HepG2 (cell line): ENCODE measurements at regions not wholly inside any gene's neighbourhood (a gene's known extent, or its start where the extent isn't known, plus 50 kb on each side); places are given as distances from the start of the nearest gene placed in this dataset.

Experiments used
- ATAC-seq: fragments of 200-7000 bp; cut with Tn5 transposase; 3 replicates; pipeline ENCODE4 v1.9.1; 2020; ENCODE audit warnings: mild to moderate bottlenecking, moderate library complexity
- BruUV-seq: library from RNA; stranded (reverse); fragments of 400-500 nt; replicated peaks from 2 replicates; lab custom pipeline; 2021; lab: Mats Ljungman, UMichigan
- CTCF ChIA-PET: fragments of 300-600 bp; formaldehyde crosslinking; extraction: SDS; loops from one replicate; lab custom pipeline; 2021; ENCODE audit warnings: low total read pairs, inconsistent platforms, low intra/inter-chr PET ratio; lab: Yijun Ruan, JAX
- POLR2A ChIA-PET: fragments of 350-600 bp; sonication (Branson Sonifier 250); formaldehyde crosslinking; loops from one replicate; lab custom pipeline; 2020; ENCODE audit warnings: antibody characterized with exemption, inconsistent platforms; lab: Yijun Ruan, JAX
- DNase-seq: peaks from one replicate; pipeline ENCODE4 v3.0.0-alpha.2; 2015; ENCODE audit warnings: low spot score
- FAIRE-seq: peaks from 3 replicates; lab custom pipeline; 2011; peaks lifted over from hg19 to GRCh38; lab: Jason Lieb, UNC
- H2AFZ ChIP-seq: one replicate; pipeline ENCODE4 v1.6.1; 2011; ENCODE audit warnings: low read length, inconsistent platforms
- H3K27ac ChIP-seq: fragments of 300-600 bp; 3 replicates; pipeline ENCODE4 v1.8.0; 2011; ENCODE audit warnings: mixed run types, mild to moderate bottlenecking, mixed read lengths, low read length, inconsistent platforms; ENCODE audit not compliant: insufficient read depth; ENCODE audit errors: extremely low read length
- H3K27me3 ChIP-seq, 2 experiments: fragments of 200-600 bp in 1 of 2; 2 replicates in 1 of 2; 3 replicates in 1 of 2; pipeline versions ENCODE4 v1.6.0 to v1.8.0; 2011; ENCODE audit warnings: low read length in 2 of 2, mild to moderate bottlenecking in 2 of 2, moderate library complexity in 2 of 2, inconsistent platforms in 1 of 2; ENCODE audit not compliant: insufficient read depth in 2 of 2, control insufficient read depth in 1 of 2
- H3K36me3 ChIP-seq, 2 experiments: fragments of 200-600 bp in 1 of 2; replicated peaks in 1 of 2; 2 replicates in 1 of 2; 3 replicates in 1 of 2; pipeline versions ENCODE4 v1.5.1 to v1.8.0; 2011; ENCODE audit warnings: low read length in 2 of 2, inconsistent platforms in 1 of 2; ENCODE audit not compliant: insufficient read depth in 2 of 2, control insufficient read depth in 1 of 2
- H3K4me1 ChIP-seq: 2 replicates; pipeline ENCODE4 v1.5.1; 2012; ENCODE audit warnings: low read length, inconsistent platforms; ENCODE audit not compliant: insufficient read depth
- H3K4me2 ChIP-seq: 2 replicates; pipeline ENCODE4 v1.6.0; 2011; ENCODE audit warnings: low read depth, low read length, inconsistent platforms
- H3K4me3 ChIP-seq, 3 experiments: fragments of 200-600 bp in 1 of 3; sonication (generic), shearing (Covaris generic) in 1 of 3; replicated peaks in 1 of 3; 2 replicates each; pipeline ENCODE4 v1.5.1; 2011 to 2016; ENCODE audit warnings: low read length in 3 of 3, inconsistent platforms in 2 of 3, low read depth in 2 of 3, mild to moderate bottlenecking in 2 of 3, control low read depth in 1 of 3, mixed read lengths in 1 of 3; ENCODE audit not compliant: insufficient read depth in 1 of 3
- H3K79me2 ChIP-seq: one replicate; pipeline ENCODE4 v1.6.1; 2011; ENCODE audit warnings: low read length, inconsistent platforms; ENCODE audit not compliant: insufficient read depth
- H3K9ac ChIP-seq: 2 replicates; pipeline ENCODE4 v1.6.0; 2011; ENCODE audit warnings: mild to moderate bottlenecking, low read depth, low read length, inconsistent platforms; ENCODE audit not compliant: insufficient read depth
- H3K9me3 ChIP-seq: 2 replicates; pipeline ENCODE4 v1.5.1; 2012; ENCODE audit warnings: mild to moderate bottlenecking, low read length
- H4K20me1 ChIP-seq: 2 replicates; pipeline ENCODE4 v1.6.0; 2011; ENCODE audit warnings: inconsistent platforms, mild to moderate bottlenecking, low read length, moderate library complexity; ENCODE audit not compliant: insufficient read depth
- BRD4 ChIP-seq: sonication (generic); formaldehyde crosslinking; IDR thresholded peaks from 2 replicates; pipeline ENCODE4 v1.4.0; 2020; ENCODE audit warnings: missing genetic modification reagents
- KLF11 ChIP-seq: IDR thresholded peaks from 2 replicates; pipeline ENCODE4 v1.6.1; 2016; ENCODE audit warnings: missing compliant biosample characterization
- RARG ChIP-seq: sonication (generic); formaldehyde crosslinking; IDR thresholded peaks from 2 replicates; pipeline ENCODE4 v1.4.0; 2020; ENCODE audit warnings: low read depth, mild to moderate bottlenecking, missing genetic modification reagents
- RORA ChIP-seq: sonication (generic); formaldehyde crosslinking; IDR thresholded peaks from 2 replicates; pipeline ENCODE4 v1.5.0; 2020; ENCODE audit warnings: mild to moderate bottlenecking, missing genetic modification reagents, moderate library complexity
- SALL2 ChIP-seq: sonication (generic); formaldehyde crosslinking; IDR thresholded peaks from 2 replicates; pipeline ENCODE4 v1.8.1; 2023; ENCODE audit warnings: mild to moderate bottlenecking, missing genetic modification reagents, inconsistent platforms
- TAF1 ChIP-seq: sonication (generic); formaldehyde crosslinking; IDR thresholded peaks from 2 replicates; pipeline ENCODE4 v1.4.0; 2020; ENCODE audit warnings: missing genetic modification reagents
- ZEB1 ChIP-seq: IDR thresholded peaks from 2 replicates; pipeline ENCODE4 v1.6.1; 2012; ENCODE audit warnings: mild to moderate bottlenecking, low read depth, inconsistent platforms; ENCODE audit not compliant: insufficient replicate concordance
- ZHX2 ChIP-seq, 2 experiments: sonication (generic) in 1 of 2; formaldehyde crosslinking in 1 of 2; IDR thresholded peaks; 2 replicates each; pipeline versions ENCODE4 v1.6.1 to v1.9.0; 2014 to 2022; ENCODE audit warnings: antibody characterized with exemption in 1 of 2, borderline replicate concordance in 1 of 2, inconsistent platforms in 1 of 2, low read depth in 1 of 2, missing genetic modification reagents in 1 of 2
- ZNF3 ChIP-seq: IDR thresholded peaks from 2 replicates; pipeline ENCODE4 v1.7.0; 2017; ENCODE audit warnings: inconsistent platforms
- ZNF430 ChIP-seq: sonication (generic); formaldehyde crosslinking; IDR thresholded peaks from 2 replicates; pipeline ENCODE4 v1.9.0; 2021; ENCODE audit warnings: mild to moderate bottlenecking, missing genetic modification reagents
- WGBS: methylation state at CpG from one replicate; pipeline ENCODE4 v1.1.6; 2017; ENCODE audit warnings: low lambda C conversion rate; 5-methylcytosine and 5-hydroxymethylcytosine counted together
- in situ Hi-C: cut with HindIII; loops from 2 replicates; pipeline ENCODE4 v1.10.0; 2017; ENCODE audit warnings: low pct_unique_long_range_greater_than_20kb; ENCODE audit not compliant: extremely low pct_ligation_motif_present
- intact Hi-C: fragments of 100-400 bp; cut with micrococcal nuclease; formaldehyde crosslinking; loops from one replicate; pipeline ENCODE4 v1.10.0; 2022; ENCODE audit not compliant: unreplicated experiment

- TF ChIP-seq ZEB1 (no peak), TAF1 (CRISPR knock-in tag) (no peak)
Measured at GRCh38 chr4:125021189-125021588, 293.6 kb upstream of the FAT4 start (continued).

- no TSS peak for BruUV-seq
- Histone ChIP-seq H3K36me3 (no peaks in the 10 kb centered on the region), H3K4me1 (no peaks in the 10 kb centered on the region), H2AFZ (no peak overlapping the region), H3K4me2 (no peak overlapping the region), H3K9ac (no peak overlapping the region), H4K20me1 (no peaks in the 10 kb centered on the region), H3K9me3 (peaks cover 8% of the 10 kb centered on the region; the same call in 1 of the 2 replicates), H3K79me2 (no peaks in the 10 kb centered on the region), H3K27ac (no peak overlapping the region), H3K27me3 (no peaks in the 10 kb centered on the region), H3K4me3 (no peak overlapping the region)
- no peak for DNase-seq
- CTCF ChIA-PET, result no interaction called here
- ATAC-seq, result no peak
- in situ Hi-C loops, result no loop called here
- POLR2A ChIA-PET, result no interaction called here
- WGBS, result 4% methylated on average over 2 of the region's 2 CpGs
- TF ChIP-seq ZNF3 (CRISPR knock-in tag) (no peak), ZHX2 (IDR thresholded peaks at IDR 0.05; ENCODE audit: low read depth) (no peak), ZHX2 (CRISPR knock-in tag; IDR thresholded peaks at IDR 0.05; ENCODE audit: borderline replicate concordance) (no peak), ZNF430 (CRISPR knock-in tag) (no peak), SALL2 (CRISPR knock-in tag) (no peak), RARG (CRISPR knock-in tag) (no peak), KLF11 (CRISPR knock-in tag) (no peak), RORA (no peak), BRD4 (CRISPR knock-in tag) (no peak)
- no peak for FAIRE-seq
- intact Hi-C loops, result no loop called here
Measured at GRCh38 chr4:125020089-125021034, 294.4 kb upstream of the FAT4 start.
